GM18868 (cell line): ENCODE measurements at regions not wholly inside any gene's neighbourhood (a gene's known extent, or its start where the extent isn't known, plus 50 kb on each side); places are given as distances from the start of the nearest gene placed in this dataset.
"Not testable (repeated sequence)": the region's sequence is repeated elsewhere in the genome, so short reads cannot be mapped to it uniquely, and the experiment has no call there.

Experiments
- ATAC-seq: cut with Tn5 transposase; IDR thresholded peaks from one replicate; pipeline ENCODE4 v1.9.1; 2021; ENCODE audit warnings: mild to moderate bottlenecking, moderate library complexity; ENCODE audit not compliant: unreplicated experiment

DNA sequence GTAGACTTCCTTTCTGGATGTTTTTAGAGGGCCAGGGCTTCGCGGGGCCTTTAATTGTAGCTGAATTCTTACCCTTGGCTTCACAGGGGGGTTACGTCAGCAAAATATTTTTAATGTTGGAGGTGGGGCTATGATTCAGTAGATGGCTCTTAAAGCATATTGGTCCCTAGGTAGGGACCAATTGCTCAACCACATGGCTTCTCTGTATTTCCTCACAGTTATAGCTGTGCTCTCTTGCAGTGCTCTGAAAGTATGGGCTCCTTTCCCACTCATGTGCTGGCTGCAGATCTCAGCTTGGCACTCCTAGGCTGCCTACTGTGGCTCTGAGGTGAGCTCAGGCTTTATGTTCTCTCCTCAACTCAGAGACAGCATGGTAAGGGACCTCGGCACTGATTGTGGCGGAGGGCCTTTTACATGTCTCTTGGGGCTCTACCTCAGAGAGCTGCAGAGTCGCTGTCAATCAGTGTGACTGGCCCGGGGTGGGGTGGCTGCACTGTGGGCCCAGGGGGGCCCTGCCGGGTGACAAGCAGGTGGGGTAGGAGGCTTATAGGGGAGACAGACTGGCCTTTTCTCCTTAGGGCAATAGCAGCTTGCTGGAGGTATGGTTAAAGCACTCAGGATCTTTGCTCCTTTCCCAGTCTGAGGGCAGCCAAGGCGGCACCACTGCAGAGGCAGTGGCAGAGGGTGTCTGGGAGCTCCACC lies 318.0 kb downstream of the DOK5 start:
- ATAC-seq: no peak

DNA sequence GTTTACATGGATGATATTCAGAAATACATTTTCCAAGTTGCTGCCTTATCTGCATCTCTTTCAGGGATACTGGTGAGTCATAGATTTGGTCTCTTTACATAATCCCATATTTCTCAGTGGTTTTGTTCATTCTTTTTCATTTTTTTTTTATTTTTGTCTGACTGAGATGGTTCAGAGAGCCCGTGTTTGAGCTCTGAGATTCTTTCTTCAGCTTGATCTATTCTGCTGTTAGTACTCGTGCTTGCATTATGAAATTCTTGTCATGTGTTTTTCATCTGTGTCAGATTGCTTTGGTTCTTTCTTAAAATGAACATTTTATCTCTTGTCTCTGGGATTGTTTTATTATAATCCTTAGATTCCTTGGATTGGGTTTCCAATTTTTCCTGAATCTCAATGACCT lies 317.3 kb downstream of the DOK5 start:
- ATAC-seq: no peak

DNA sequence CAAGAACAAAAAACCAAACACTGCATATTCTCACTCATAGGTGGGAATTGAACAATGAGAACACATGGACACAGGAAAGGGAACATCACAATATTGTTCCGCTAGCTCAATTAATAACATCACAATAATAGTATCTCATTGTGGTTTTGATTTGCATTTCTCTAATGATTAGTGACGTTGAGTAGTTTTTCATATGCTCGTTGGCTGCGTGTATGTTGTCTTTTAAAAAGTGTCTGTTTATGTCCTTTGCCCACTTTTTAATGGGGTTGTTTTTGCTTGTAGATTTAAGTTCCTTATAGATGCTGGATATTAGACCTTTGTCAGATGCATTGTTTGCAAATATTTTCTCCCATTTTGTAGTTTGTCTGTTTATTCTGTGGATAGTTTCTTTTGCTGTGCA lies 312.9 kb downstream of the DOK5 start:
- not testable (repeated sequence) for ATAC-seq

DNA sequence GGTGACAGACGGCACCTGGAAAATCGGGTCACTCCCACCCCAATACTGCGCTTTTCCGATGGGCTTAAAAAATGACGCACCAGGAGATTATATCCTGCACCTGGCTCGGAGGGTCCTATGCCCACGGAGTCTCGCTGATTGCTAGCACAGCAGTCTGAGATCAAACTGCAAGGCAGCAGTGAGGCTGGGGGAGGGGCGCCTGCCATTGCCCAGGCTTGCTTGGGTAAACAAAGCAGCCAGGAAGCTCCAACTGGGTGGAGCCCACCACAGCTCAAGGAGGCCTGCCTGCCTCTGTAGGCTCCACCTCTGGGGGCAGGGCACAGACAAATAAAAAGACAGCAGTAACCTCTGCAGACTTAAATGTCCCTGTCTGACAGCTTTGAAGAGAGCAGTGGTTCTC lies 307.4 kb downstream of the DOK5 start:
- not testable (repeated sequence) for ATAC-seq

DNA sequence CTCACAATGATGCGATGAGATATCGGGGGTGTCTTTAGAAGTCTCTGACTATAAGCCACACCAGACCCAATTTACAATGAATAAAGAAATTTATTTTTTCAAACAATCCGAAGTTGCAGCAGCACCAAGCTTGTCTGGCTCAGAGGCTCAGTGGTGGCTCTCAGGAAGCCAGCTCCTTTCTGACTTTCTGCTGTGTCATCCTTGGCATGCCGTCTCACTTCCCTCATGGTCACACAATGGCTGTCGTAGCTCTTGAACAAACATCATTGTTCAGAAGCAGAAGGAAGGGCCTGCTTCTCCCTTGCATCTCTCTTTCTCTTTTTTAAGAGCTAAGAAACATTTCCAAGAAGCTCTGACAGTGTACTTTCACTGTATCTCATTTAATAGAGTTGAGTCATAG lies 299.0 kb downstream of the DOK5 start:
- no peak for ATAC-seq

DNA sequence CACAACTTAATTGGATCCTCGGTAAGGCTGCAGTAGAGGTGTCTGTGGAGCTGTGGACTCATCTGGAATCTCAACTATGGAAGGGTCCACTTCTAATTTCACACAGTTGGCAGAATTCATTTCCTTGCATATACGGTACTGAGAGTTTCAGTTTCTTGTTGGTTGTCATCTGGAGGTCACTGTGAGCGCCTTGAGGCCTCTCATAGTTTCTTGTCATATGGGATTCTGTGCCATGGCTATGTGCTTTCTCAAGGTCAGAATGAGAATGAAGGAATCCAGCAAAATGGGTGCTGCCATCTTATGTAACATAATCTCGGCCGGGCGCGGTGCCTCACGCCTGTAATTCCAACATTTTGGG lies 298.2 kb downstream of the DOK5 start:
- ATAC-seq: no peak

DNA sequence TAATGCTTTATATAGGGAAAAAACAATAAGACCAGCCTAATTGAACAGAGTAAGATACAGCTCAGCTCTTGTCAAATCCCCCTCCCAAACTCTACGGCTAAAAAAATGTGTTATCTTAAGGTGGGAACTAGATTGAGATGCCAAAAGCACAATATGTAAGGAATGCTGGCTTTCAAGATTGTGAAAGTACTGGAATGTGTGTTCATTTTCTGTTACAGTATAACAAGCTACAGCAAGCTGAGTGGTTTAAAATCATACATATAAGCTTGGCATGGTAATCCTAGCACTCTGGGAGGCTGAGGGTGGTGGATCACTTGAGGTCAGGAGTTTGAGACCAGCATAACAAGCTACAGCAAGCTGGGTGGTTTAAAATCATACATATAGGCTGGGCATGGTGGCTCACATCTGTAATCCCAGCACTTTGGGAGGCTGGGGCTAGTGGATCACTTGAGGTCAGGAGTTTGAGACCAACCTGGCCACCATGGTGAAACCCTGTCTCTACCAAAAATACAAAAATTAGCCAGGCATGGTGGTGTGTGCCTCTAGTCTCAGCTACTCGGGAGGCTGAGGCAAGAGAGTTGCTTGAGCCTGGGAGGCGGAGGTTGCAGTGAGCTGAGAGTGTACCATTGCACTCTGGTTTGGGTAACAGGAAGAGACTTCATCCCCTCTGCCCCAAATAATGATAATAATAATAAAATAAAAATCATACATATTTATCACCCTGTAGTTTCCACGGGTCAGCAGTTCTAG lies 297.7 kb downstream of the DOK5 start:
- no peak for ATAC-seq

DNA sequence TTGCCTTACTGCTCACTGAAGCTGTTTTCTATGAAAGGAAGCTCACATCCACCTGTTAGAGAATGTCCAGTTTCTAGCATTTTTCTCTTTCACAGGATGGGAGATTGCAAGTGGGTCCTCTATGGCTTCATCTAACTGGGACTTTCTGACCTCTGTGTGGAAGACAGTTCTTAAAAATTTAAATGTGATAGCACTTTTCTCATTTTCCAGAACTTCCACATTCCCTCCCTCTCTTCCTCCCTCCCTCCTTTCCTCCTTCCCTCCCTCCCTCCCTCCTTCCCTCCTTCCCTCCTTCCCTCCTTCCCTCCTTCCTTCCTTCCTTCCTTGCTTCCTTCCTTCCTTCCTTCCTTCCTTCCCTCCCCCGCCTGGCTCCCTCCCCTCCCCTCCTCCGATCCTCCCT lies 291.1 kb downstream of the DOK5 start:
- ATAC-seq: no peak

DNA sequence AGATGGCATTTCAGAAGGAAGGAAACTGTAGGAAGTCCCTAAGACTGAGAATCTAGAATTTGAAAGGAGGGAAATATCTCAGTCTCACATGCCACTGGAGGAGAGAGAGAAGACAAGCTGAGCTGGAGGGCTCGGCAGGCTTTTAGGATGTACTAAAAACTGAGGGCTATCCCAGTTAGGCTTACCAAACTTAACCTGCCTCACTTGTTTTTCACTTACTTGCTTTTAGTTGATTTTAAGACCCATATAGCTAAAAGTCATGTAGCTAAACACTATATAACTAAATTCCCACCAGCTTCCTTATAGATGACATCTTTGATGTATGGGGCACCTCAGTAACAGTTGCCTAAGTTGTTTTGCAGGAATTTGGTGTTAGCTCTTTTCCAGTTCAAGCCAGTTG lies 288.0 kb downstream of the DOK5 start:
- no peak for ATAC-seq

DNA sequence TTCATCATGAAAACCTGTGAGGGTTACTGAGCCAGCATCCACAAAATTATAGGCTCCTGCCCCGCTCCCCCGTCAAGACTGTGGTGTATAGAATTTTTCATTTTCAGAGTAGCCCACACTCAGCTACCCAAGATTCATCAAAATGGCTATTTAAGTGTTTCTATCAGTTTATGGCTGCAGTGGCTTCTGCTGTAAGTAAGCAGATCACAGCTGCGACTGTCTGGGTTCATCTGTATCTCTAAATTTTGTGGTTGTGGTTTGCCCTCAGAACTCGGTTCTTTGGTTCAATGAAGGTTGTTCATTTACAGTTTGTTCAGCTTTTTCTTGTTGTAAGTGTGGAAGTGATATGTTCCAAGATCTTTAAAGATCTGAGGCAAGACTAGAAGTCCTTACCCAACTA lies 284.2 kb downstream of the DOK5 start:
- ATAC-seq: no peak

DNA sequence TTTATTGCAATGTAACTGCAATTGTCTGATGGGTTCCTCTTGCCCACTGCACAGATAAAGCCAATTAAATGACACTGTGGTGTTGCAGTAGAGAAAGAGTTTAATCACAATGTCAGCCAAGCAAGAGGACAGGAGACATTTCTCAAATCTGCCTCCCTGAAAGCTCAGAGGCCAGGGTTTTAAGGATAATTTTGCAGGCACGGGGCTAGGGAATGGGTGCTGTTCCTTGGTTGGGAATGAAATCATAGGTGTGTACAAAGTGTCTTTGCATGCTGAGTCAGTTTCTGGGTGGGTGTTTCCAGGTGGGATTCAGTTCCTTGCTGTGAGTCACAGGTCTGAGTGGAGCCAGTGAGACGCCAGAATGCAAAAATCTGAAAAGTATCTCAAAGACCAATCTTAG lies 271.4 kb downstream of the DOK5 start:
- ATAC-seq: no peak

DNA sequence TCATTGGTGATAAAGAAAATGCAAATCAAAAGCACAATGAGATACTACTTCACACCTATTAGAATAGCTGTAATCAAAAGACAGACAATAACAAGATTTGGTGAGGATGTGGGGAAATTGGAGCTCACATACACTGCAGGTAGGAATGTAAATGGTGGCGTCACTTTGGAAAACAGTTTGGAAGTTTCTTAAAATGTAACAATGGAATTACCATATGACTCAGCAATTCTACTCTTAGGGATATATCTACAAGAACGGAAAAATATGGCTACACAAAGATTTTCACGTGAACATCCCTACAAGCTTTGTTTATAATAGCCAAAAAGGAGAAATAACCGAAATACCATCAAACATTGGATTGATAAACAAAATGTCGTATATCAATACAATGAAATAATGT lies 270.4 kb downstream of the DOK5 start:
- ATAC-seq: no peak

DNA sequence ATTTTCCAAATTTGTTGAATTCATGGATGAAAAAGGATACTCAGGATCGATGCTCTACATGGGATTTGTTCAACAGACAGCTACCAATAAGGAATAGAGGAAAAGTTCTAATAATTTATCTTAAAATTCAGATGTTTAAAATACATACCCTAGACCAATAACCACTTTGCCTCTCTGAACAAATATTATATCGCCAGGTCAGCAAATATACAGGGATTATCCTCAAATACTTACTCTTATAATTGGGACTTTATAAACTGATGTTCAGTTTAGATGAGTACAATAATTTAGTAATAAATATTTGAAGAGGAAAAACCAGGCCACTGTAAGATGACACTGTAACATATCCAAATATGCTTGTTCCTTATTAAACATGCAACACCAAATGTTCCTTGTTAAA lies 268.7 kb downstream of the DOK5 start:
- no peak for ATAC-seq

DNA sequence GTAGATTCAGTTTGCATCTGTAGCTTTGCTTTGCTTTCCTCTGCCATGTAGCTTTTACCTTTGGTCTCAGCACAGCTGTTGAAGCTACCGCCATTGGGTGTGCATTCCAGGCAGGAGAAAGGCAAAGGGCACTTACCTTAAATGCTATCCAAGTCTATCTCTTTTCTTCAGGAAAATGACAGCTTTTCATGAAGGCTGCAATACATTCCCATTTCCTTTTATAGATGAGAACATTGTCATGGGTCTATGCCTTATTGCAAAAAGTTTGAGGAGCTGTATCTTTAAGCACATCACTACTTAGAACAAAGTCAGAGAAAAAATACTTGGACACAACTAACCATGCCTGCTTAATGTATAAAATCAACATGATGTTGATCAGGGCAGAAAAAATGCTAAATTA lies 266.8 kb downstream of the DOK5 start:
- ATAC-seq: no peak

DNA sequence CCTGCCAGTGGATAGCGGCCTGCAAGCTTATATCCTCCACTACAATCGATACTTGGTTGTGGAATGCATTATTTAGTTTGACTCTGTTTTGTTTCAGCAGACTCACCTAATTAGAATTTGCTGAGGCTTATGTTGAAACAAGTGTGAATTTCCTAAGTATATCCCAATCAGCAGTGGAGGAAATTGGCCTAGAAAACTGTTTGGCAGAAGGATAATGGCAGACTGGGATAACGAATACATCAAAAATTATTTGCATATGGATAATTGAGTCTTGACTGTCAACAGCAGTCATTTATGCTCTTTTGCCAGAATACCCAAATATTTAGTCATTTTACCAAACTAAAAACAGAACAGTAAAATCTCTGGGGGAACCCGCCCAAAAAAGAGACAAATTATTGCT lies 261.0 kb downstream of the DOK5 start:
- no peak for ATAC-seq

DNA sequence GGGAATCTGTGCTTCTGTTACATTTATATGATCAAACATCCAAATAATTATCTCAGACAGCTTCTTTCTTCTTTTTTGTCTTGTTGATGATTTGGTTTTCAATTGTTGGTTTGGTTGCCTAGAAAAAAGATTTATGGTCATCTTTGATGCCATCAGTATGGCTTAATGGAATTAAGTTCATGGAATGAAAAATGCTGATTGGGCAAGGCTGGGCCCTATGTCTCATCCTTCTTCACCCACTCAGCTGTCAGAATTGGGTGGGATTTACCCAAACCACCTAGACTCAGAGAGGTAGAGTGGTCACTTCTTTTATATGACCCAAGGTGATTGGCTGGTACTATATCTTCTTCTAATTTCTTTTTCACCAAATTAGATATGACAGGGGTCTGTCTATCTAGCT lies 258.3 kb downstream of the DOK5 start:
- ATAC-seq: no peak

DNA sequence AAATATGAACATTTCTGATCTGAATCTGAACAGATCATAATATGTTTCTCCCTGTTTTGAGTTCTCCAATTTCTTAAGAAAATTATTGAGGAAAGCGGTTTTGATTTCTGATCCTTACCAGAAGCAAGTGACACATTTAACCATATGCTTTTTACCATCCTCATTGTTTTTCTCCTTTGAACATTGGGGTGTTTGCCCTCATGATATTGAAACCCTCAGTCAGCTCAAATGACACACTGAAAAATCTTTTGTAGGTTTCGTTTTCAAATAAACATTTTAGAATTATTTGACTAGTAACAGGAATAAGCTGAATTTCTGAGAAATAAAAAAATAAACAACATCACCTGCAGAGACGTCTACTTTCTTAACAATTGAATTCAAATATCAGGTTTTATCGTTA lies 252.1 kb downstream of the DOK5 start:
- no peak for ATAC-seq

DNA sequence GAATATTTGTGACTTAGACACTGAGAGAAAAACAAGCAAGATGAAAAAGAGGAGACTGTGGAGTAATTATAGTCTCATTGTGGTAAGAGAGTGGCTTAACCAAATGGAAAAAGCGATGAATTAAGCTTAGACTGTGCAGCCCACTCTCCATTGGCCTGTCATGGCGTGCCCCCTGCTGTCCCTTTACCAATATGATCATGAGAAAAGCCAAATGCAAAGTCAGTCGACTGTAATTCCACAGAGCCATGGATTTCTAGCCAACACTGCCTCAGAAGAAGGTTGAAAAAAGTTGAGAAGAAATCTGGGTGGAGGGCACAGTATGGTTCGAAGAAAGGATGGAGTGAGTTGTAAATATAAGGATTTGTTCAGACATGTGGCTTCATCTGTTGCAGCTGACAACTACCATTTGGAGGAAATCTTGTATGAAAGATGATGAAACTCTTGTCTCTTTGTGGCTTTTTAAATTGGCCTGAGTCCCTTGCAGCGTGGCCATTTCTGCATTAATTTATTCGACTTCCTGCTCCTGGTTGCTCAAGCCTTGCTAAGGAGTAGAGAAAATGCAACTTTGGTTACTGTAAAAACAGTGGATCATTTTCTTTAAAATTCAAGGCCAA lies 251.4 kb downstream of the DOK5 start:
- no peak for ATAC-seq

DNA sequence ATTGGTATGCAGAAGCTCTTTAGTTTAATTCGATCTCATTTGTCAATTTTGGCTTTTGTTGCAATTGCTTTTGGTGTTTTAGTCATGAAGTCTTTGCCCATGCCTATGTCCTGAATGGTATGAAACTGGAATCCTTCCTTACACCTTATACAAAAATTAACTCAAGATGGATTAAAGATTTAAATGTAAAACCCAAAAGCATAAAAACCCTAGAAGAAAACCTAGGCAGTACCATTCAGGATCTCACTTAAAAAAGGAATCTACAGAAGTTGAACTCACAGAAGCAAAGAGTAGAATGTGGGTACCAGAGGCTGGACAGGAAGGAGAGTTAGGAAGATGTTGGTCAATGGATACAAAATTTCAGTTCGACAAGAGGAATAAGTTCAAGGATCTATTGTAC lies 249.9 kb downstream of the DOK5 start:
- ATAC-seq: not testable (repeated sequence)

DNA sequence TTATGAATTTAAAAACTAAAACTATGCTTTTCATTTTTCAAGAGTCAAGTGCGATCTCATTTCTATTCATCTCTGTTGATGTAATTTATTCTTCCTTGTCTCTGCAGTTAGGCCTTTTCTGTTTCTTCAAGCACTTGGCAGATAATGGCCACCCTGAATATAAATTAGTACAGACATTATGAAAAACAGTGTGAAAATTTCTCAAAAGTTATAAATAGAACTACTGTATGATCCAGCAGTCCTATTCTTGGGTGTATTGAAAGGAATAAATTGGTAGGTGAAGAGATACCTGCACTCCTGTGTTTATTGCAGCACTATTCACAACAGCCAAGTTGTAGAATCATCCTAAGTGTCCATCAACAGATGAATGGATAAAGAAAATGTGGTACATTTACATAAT lies 248.3 kb downstream of the DOK5 start:
- no peak for ATAC-seq

DNA sequence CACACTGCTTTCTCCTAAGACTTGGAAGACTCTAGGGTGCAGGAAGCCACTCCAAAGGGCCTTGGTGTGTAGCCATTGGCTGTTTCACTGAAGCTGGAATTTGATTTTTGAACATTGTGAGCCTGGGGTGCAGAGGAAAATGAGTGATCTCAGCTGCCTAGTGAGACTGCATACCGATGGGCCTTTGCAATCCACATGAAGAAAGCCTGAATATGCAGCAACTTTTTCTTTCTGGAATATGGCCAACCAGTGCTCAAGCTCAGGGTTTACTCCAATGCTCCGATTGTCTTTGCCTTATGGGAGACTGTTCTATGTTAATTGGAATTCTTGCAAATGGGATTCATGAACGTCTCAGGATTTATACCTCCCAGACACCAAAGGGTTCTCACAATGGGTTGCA lies 242.6 kb downstream of the DOK5 start:
- no peak for ATAC-seq

DNA sequence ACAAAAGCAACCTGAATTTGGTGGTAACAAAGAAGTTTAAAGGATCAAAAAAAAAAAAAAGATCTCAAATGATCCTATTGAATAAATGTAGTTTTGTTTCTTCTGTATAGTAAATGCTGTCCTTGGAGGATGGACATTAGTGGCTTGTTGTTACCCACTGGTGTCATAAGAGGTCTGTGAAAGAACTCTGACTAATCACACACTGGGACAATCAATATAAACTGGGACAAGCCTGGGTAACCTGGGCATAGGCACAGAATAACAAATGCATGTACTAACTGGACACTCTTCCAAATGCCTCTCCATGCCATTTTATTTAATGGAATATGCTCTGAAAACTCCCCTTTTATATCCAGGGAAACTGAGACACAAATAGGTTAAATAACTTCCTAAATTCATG lies 241.4 kb downstream of the DOK5 start:
- no peak for ATAC-seq
